OCI-LY1 (cell line): ENCODE measurements at regions not wholly inside any gene's neighbourhood (a gene's known extent, or its start where the extent isn't known, plus 50 kb on each side); places are given as distances from the start of the nearest gene placed in this dataset.

Experiments used
- CTCF ChIP-seq: fragments of 200-600 bp; sonication (generic), shearing (Covaris generic); IDR thresholded peaks from 2 replicates; pipeline ENCODE4 v1.5.1; 2017; ENCODE audit warnings: mild to moderate bottlenecking, antibody characterized with exemption, low read length, moderate library complexity, mixed read lengths
- EZH2 ChIP-seq: fragments of 200-600 bp; sonication (generic), shearing (Covaris generic); IDR thresholded peaks from 2 replicates; pipeline ENCODE4 v1.8.0; 2017; ENCODE audit warnings: borderline replicate concordance, mixed run types, mild to moderate bottlenecking, antibody characterized with exemption, low read length, moderate library complexity, mixed read lengths

DNA sequence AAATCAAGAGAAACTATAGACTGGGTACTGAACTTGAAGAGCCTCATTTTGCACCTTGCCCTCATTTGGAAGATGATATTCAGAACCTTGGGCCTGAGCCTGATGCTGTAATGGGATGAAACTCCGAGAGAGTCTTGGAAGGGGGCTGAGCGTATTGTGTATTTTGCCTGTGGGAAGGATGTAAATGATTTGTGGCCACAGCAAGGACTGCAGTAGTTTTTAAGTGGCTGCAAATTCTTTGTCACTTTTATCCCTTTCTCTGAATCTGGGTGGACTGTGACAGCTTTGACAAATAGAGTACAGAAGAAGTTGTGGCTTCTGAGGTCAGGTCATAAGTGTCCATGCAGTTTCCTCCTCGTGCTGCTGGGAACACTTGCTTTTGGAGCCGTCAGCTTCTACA, 221.2 kb downstream of the ADRA2A start:
- TF ChIP-seq CTCF (no peak), EZH2 (no peak)
